GM19023 (cell line): ENCODE measurements at regions not wholly inside any gene's neighbourhood (a gene's known extent, or its start where the extent isn't known, plus 50 kb on each side); places are given as distances from the start of the nearest gene placed in this dataset.
"Not testable (repeated sequence)": the region's sequence is repeated elsewhere in the genome, so short reads cannot be mapped to it uniquely, and the experiment has no call there.

ENCODE experiments used
- ATAC-seq: cut with Tn5 transposase; IDR thresholded peaks from one replicate; pipeline ENCODE4 v1.9.1; 2021; ENCODE audit warnings: mild to moderate bottlenecking, moderate library complexity; ENCODE audit not compliant: unreplicated experiment

DNA sequence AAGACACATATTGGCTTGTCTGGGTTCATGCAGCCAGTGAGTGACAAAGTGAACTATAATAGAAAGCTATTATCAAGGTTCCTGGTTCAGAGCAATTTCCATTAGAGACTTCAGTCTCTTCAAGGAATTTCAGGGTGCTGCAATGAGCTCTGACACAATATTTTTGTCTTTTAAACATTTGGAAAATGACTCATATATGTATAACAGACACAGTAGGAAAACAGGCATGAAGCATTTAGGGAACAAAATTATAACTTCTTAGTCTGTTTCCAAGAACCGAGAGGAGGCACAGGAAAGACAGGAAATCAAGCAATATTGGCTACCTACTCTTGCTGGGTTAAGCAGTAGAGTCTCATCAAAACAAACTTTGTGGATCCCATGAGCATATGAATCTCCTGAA is 170.4 kb downstream of the PTPRC start:
- no peak for ATAC-seq

GRCh38 chr1:198811449-198811848 is 172.6 kb downstream of the PTPRC start:
- no peak for ATAC-seq

- ATAC-seq: no peak
These were observed 184.8 kb downstream of the PTPRC start for GRCh38 chr1:198823626-198824025.

DNA sequence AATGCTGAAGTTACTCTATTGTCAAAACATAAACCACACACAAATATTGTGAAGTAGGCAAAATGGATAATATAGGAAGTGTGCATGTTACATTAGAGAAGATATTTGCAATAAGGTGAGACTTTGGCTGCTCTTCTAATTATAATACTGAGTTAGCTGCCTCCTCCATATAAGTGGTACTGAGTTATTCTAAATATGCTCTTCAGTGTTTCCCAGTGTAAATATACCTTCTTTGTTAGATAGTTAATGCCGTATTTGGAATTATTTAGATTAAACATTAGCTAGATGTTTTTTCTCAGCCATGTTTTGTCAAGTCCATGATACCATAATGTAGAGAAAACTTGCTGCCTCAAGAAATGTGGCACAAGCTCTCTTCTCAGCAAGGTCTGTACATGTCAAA is 186.4 kb downstream of the PTPRC start:
- no peak for ATAC-seq

DNA sequence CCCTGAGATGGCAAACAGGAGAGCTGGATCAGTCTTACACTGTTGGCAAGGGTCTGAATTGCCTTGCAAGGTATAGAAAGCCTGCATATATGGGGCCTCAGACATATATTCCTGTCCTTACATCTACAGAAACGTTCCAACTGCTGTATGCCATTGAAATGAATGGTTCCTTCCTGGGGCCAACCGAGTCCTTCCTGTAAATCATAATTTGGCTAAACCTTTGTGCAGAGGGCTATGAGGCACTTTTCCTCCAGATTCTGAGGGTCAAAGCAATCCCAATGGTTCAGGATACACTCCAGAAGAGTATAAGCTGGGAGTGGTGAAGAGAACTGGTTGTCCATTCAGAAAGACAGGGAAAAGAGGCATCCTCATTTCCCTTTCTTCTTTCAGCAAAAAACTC is 190.5 kb downstream of the PTPRC start:
- ATAC-seq: no peak

DNA sequence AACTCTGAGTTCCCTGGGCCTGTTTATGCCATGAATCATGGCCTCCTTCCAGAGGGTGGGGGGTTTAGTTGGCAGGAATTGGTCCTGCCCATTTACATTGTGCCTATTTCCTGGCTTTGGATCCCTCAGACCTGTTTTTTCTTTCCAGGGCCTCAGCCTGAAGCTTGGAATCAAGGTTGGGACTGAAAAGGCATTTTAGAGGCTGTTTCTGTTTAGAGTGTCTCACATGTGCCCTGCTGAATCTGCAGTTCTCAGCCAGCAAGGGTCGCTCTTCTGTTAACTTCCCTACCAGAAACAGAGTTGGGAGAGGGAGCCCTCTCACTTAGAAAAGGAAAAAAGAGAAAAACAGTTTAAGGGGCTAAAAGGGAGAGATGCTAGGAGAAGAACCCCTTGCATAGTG is 191.1 kb downstream of the PTPRC start:
- ATAC-seq: no peak

DNA sequence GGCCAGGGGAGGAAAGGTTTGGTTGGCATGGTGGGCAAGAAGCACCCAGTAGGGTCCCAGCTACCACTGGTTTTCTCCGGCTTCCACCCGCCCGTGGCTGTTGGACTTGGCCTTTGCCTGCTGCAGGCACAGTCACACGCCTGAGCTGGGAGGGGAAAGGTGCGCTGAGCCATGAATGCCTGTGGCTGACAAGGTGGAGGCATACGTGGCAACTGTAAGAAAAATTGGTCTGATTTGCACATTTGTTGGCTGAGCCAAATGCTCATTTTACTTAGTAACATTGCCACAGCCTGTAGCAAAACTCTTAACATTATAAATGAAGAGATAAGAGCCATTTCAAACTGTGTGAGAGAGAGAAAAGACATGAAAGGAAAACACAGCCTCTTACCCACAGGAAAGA is 191.6 kb downstream of the PTPRC start:
- no peak for ATAC-seq

GRCh38 chr1:198833706-198834503 is 195.1 kb downstream of the PTPRC start:
- ATAC-seq: no peak

GRCh38 chr1:198837278-198838021 is 198.6 kb downstream of the PTPRC start:
- no peak for ATAC-seq

GRCh38 chr1:198838022-198838342 is 199.1 kb downstream of the PTPRC start:
- no peak for ATAC-seq

- ATAC-seq: no peak
These were observed 202.6 kb downstream of the PTPRC start for GRCh38 chr1:198841477-198841876.

DNA sequence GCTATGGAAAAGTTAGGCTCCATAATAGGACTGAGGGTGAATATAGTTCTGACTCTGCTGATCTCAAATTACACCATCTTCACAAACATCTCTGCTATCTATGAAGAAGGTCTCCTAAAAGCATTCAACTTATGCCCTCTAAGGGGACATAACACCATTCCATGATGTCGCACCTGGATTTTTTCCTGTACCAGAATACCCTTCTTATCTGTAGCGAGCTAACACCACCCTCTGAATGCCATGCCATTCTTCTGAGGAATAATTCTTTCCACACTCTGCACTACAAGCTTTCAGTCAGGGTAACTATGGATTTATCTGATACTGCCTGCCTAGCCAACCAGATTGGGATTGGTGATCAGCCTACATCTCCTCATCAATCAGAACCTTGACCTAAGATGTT is 203.8 kb downstream of the PTPRC start:
- ATAC-seq: no peak

DNA sequence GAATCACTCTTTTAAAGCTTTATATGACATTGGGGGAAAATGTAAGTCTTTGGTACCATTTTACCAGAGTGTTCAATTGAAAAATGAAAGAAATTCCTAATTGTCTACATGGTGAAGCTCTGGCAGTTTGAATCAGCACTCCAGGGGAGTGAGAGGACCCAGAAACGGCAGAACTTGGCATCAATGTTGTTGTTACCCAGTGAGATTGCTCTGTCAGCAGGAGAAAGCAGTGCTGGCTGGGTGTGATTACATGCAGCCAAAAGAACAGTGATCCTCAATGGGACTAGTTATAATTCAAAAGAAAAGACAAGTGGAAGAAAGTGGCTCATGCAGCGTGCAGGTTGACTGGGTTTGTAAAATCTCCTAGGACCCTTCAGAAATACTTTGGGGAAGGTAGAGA is 206.4 kb downstream of the PTPRC start:
- ATAC-seq: no peak

DNA sequence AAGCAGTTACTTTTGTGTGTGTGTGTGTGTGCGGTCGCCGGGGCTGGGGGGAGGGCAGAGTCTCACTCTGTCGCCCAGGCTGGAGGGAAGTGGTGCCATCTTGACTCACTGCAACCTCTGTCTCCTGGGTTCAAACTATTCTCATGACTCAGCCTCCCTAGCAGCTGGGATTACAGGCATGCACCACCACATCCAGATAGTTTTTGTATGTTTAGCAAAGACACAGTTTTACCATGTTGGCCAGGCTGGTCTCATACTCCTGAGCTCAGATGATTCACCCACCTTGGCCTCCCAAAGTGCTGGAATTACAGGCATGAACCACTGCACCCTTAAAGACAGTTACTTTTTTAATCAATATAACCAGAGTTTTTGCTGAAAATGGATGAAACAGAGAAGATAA is 207.0 kb downstream of the PTPRC start:
- ATAC-seq: no peak

DNA sequence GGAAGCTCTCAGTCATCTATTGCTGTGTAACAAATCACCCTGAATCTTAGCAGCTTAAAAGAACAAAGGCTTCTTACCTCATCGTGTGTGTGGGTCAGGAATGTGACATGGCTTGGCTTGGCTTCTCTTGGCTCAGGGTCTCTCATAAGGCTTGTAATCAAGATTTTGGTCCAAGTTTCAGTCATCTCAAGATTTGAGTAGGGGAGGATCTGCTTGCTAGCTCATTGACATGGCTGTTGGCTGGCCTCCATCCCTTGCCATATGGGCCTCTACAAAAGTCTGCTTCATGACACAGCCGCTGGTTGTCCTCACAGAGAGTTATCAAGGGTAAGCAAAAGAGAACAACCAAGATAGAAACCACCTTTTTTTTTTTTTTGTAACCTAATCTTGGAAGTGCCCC is 207.7 kb downstream of the PTPRC start:
- no peak for ATAC-seq

DNA sequence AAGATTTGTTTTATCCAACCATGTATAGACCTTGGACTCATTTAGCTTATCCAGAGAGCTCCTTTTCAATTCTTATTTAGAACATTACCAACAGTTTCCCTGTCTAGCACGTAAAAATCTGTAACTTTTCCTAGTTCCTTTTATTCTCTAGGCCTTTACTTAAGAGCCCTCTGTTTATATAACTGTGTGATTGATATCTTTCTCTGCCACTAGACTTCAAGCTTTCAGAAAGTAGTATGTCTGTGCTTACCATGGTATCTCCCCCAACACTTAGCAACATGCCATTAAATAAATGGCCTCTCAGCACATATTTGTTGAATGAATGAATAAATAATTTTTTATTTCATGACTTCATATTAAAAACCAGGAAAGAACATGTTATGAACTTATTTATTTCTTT is 209.4 kb downstream of the PTPRC start:
- no peak for ATAC-seq

DNA sequence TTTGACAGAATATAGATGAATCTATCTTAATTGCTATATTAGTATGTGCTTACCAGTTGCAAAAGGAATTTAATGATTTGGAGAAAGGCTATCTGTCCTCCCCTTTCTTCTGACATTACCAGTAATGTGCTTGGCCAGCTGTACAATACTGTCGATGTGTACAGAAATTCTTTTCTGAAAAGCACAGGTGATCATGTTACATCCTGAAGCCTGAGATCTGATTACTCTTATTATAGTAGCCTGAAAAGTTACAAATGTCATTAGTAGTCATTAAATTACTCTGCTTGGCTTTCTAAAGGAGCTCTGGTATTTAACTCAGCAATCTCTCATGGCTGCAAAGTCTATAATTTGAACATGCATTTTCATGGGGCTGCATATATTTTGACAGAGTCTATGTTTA is 209.8 kb downstream of the PTPRC start:
- no peak for ATAC-seq

DNA sequence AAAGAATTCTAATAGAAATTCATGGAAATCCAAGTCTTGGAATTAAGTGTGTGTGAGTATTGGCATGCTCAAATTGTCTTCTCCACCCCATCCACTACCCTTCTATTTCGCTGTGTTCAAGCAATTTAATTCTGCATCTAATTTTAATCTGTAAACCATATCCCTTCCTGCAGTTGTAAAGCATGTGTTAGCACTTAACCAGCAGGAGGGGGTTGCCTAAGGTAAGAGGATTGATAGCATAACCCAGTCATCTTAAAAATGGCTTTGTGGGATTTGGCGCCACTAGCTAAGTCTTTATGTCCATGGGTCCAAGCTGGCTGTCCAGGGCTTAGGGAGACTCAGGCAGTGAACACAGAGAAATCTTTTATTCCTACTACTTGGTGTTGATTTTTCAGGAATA is 210.3 kb downstream of the PTPRC start:
- ATAC-seq: no peak

GRCh38 chr1:198850196-198850595 is 211.4 kb downstream of the PTPRC start:
- ATAC-seq: no peak

DNA sequence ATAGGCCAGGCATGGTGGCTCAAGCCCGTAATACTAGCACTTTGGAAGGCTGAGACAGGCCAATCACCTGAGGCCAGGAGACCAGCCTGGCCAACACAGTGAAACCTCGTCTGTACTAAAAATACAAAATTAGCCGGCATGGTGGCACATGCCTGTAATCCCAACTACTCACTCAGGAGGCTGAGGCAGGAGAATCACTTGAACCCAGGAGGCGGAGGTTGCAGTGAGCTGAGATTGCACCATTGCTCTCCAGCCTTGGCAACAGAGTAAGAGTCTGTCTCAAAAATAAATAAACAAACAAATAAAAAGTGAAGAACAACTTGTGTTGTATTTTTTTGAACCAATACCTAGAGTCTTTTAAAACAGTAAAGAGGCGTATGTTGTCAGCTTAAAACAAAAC is 212.1 kb downstream of the PTPRC start:
- ATAC-seq: not testable (repeated sequence)

DNA sequence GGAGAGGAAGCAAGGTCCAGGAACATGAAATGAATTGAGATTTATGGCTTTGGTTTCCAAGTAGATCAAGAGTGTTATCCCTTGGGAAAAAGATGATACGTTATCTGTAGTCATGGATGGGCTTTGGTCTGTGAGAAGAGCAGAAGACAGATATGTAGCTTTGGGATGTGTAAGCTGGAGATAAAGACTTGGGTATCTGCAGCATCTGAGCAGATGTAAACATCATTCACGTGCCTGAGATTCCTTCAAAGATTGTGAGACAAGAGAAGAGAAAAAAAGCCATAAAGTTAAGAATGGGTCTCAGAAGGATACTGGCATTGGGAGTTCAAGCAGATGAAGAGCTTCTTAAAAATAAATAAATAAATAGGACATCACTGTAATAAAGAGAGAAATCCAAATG is 217.8 kb downstream of the PTPRC start:
- no peak for ATAC-seq

DNA sequence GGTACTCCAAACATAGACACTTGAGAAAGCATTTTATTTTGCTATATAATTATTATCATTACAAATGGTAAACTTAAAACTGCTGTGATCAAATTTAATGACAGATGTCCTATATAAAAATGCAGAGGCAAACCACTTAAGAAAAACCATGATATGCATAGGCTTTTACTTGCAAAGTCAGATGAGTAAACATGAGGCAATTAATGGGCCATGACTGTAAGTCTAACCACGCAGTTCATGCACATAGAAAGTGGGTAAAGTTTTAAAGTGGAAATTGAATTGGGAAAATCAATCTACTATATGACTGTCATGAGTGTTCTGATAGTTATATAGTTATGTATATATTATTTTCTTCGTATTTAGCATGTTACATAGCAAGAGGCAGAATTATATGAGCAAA is 219.2 kb downstream of the PTPRC start:
- no peak for ATAC-seq

DNA sequence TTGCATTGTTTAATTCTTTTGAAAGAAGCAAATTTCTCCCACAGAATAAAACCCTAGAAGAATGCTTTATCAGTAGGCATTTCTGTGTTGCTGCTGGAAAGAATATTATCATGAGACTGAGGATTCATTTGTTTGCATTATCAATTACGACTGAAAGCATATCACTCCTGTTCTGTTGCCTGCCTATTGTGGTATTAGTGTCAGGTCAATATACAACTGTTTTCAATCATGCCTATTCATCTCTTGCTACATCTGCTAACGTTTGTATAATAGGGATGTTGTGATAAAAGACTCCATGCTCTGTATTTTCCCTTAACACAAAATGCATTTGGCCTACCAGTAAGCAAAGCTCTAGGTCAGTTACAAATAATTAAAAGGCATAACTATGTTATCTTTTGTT is 221.5 kb downstream of the PTPRC start:
- no peak for ATAC-seq
